Liver (tissue), 7 donors: ENCODE measurements at regions not wholly inside any gene's neighbourhood (a gene's known extent, or its start where the extent isn't known, plus 50 kb on each side); places are given as distances from the start of the nearest gene placed in this dataset.

ENCODE experiments used
- DNase-seq: peaks from one replicate; pipeline ENCODE4 v3.0.0-alpha.2; 2017; ENCODE audit warnings: low spot score
- H3K27ac ChIP-seq, 2 donors: one replicate each; pipeline ENCODE4 v1.7.0; 2013; ENCODE audit warnings: inconsistent platforms in 2 of 2, low read length in 2 of 2, control low read depth in 1 of 2, low read depth in 1 of 2, mild to moderate bottlenecking in 1 of 2
- H3K27me3 ChIP-seq, 4 donors: one replicate each; pipeline versions ENCODE4 v1.6.1 to v1.7.0; 2013; ENCODE audit warnings: low read length in 3 of 4, inconsistent platforms in 1 of 4, mild to moderate bottlenecking in 1 of 4, moderate library complexity in 1 of 4; ENCODE audit not compliant: control insufficient read depth in 4 of 4, insufficient read depth in 4 of 4
- H3K36me3 ChIP-seq, 4 donors: one replicate each; pipeline versions ENCODE4 v1.6.1 to v1.7.0; 2013; ENCODE audit warnings: low read length in 3 of 4, mild to moderate bottlenecking in 3 of 4, low read depth in 1 of 4, moderate library complexity in 1 of 4; ENCODE audit not compliant: control insufficient read depth in 4 of 4, insufficient read depth in 3 of 4
- H3K4me1 ChIP-seq, 4 donors: one replicate each; pipeline versions ENCODE4 v1.6.1 to v1.7.0; 2013; ENCODE audit warnings: low read length in 3 of 4, mild to moderate bottlenecking in 3 of 4, moderate library complexity in 1 of 4; ENCODE audit not compliant: control insufficient read depth in 4 of 4, insufficient read depth in 4 of 4
- H3K4me3 ChIP-seq, 3 donors: one replicate each; pipeline versions ENCODE4 v1.6.1 to v1.7.0; 2013; ENCODE audit warnings: low read length in 3 of 3, control low read depth in 1 of 3, low read depth in 1 of 3, mild to moderate bottlenecking in 1 of 3
- H3K9ac ChIP-seq, 2 donors: one replicate each; pipeline ENCODE4 v1.7.0; 2013; ENCODE audit warnings: low read length in 2 of 2, mild to moderate bottlenecking in 2 of 2, moderate library complexity in 2 of 2, control low read depth in 1 of 2, low read depth in 1 of 2
- H3K9me3 ChIP-seq, 4 donors: one replicate each; pipeline versions ENCODE4 v1.6.1 to v1.7.0; 2013; ENCODE audit warnings: low read length in 3 of 4; ENCODE audit not compliant: control insufficient read depth in 4 of 4
- EGR1 ChIP-seq, 2 donors: IDR thresholded peaks; 2 replicates each; pipeline ENCODE4 v1.6.1; 2016 to 2018; ENCODE audit warnings: antibody characterized with exemption in 2 of 2, low read depth in 2 of 2
- FOXA1 ChIP-seq: IDR thresholded peaks from 2 replicates; pipeline ENCODE4 v1.6.1; 2016; ENCODE audit warnings: antibody characterized with exemption
- FOXA2 ChIP-seq: IDR thresholded peaks from 2 replicates; pipeline ENCODE4 v1.6.1; 2016; ENCODE audit warnings: antibody characterized with exemption
- HNF4A ChIP-seq, 2 donors: conservative IDR thresholded peaks; 2 replicates each; pipeline ENCODE4 v1.6.1; 2016; ENCODE audit warnings: antibody characterized with exemption in 2 of 2, mild to moderate bottlenecking in 2 of 2
- JUND ChIP-seq, 2 donors: IDR thresholded peaks; 2 replicates each; pipeline ENCODE4 v1.6.1; 2016; ENCODE audit warnings: antibody characterized with exemption in 2 of 2
- MAX ChIP-seq: IDR thresholded peaks from 2 replicates; pipeline ENCODE4 v1.6.1; 2016; ENCODE audit warnings: antibody characterized with exemption
- NR2F2 ChIP-seq: IDR thresholded peaks from 2 replicates; pipeline ENCODE4 v1.6.1; 2016; ENCODE audit warnings: antibody characterized with exemption
- RAD21 ChIP-seq, 2 donors: IDR thresholded peaks; 2 replicates each; pipeline ENCODE4 v1.6.1; 2016; ENCODE audit warnings: antibody characterized with exemption in 2 of 2, mild to moderate bottlenecking in 2 of 2
- SP1 ChIP-seq: IDR thresholded peaks from 2 replicates; pipeline ENCODE4 v1.6.1; 2018; ENCODE audit warnings: antibody characterized with exemption, mild to moderate bottlenecking
- TAF1 ChIP-seq: conservative IDR thresholded peaks from 2 replicates; pipeline ENCODE4 v1.6.1; 2016; ENCODE audit warnings: antibody characterized with exemption, mild to moderate bottlenecking
- YY1 ChIP-seq: IDR thresholded peaks from 2 replicates; pipeline ENCODE4 v1.6.1; 2016; ENCODE audit warnings: antibody characterized with exemption, mild to moderate bottlenecking
- ZBTB33 ChIP-seq: IDR thresholded peaks from 2 replicates; pipeline ENCODE4 v1.6.1; 2016; ENCODE audit warnings: antibody characterized with exemption
- WGBS: extraction: QIAGEN DNeasy Blood & Tissue Kit; methylation state at CpG from one replicate; pipeline ENCODE4 v1.1.7; 2013; 5-methylcytosine and 5-hydroxymethylcytosine counted together
- TF ChIP-seq, protein P1 (sequence below): IDR thresholded peaks from 2 replicates; pipeline ENCODE4 v1.6.1; 2016; ENCODE audit warnings: antibody characterized with exemption
- TF ChIP-seq, protein P2 (sequence below): IDR thresholded peaks from 2 replicates; pipeline ENCODE4 v1.6.1; 2016; ENCODE audit warnings: antibody characterized with exemption, mild to moderate bottlenecking
- donor health status: healthy.
- donor health status: healthy.
- donor health status: healthy.
- donor health status: healthy.

DNA sequence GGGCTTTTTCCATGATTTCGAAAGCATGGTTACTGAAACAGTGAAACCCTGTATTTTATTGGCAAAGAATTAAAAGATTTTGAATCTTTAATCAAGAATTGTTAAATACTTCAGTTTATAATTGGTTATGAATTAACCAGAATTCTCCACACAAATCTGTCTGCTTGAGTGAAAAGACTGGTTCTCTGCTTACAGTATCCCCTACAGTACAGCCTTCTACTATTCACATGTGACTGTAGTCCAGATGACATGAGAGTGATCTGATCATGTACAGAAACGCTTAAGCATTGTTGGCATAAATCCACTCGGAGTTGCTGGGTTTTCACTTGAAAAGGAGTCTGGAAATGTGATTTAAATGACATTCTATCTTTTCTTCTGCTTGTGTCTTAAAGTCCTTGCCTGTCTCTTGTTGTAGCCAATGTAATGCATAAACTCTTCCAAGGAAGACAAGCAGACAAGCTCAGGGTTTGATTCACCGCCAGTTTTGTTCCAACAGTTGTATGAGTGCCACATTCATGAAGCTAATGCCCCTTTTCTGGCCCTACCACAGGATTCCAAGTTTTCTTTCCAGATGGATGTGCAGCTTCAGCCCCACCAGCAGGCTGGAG, 222.0 kb upstream of the LRIG3 start:
- DNase-seq = no peak
- Histone ChIP-seq H3K36me3 (no peaks in the 10 kb centered on the region), H3K27ac (no peak overlapping the region), H3K4me1 (no peaks in the 10 kb centered on the region), H3K9me3 (no peaks in the 10 kb centered on the region), H3K27me3 (no peaks in the 10 kb centered on the region), H3K4me3 (no peak overlapping the region), H3K9ac (no peak overlapping the region)
- no peak for TF ChIP-seq EGR1 (IDR thresholded peaks at IDR 0.05; ENCODE audit: low read depth in 2 of 2)
- TF ChIP-seq FOXA2 = no peak
- TF ChIP-seq, protein P1, sequence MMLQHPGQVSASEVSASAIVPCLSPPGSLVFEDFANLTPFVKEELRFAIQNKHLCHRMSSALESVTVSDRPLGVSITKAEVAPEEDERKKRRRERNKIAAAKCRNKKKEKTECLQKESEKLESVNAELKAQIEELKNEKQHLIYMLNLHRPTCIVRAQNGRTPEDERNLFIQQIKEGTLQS = no peak
- 78% methylated on average over 4 of the region's 4 CpGs for WGBS

DNA sequence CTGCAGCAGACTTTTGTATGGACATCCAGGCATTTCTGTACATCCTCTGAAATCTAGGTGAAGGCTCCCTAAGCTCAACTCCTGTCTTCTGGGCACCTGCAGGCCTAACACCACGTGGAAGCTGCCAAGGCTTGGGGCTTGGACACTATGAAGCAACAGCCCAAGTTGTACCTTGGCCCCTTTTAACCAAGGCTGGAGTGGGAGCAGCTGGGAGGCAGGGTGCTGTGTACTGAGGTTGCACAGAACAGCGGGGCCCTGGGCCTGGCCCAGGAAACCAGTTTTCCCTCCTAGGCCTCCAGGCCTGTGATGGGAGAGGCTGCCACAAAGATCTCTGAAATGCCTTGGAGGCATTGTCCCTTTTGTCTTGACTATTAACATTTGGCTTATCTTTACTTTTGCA, 214.4 kb upstream of the LRIG3 start:
- no peak overlapping the region for H3K9ac ChIP-seq
- no peak overlapping the region for H3K4me3 ChIP-seq
- TF ChIP-seq RAD21 (IDR thresholded peaks at IDR 0.05) (no peak), MAX (no peak), HNF4A (conservative IDR thresholded peaks at IDR 0.05) (peak in 1 of 2 donors; percentile 36), YY1 (no peak)
- DNase-seq = no peak
- H3K27me3 ChIP-seq = no peaks in the 10 kb centered on the region
- no peaks in the 10 kb centered on the region for H3K9me3 ChIP-seq
- no peaks in the 10 kb centered on the region for H3K36me3 ChIP-seq
- no peak overlapping the region for H3K27ac ChIP-seq
- H3K4me1 ChIP-seq = no peaks in the 10 kb centered on the region
- 11% methylated on average over 2 of the region's 2 CpGs for WGBS

GRCh38 chr12:59131462-59131861, 211.2 kb upstream of the LRIG3 start:
- DNase-seq = no peak
- H3K4me3 ChIP-seq = no peak overlapping the region
- H3K27ac ChIP-seq = no peak overlapping the region
- no peaks in the 10 kb centered on the region for H3K4me1 ChIP-seq
- no peaks in the 10 kb centered on the region for H3K27me3 ChIP-seq
- 84% methylated on average over 3 of the region's 3 CpGs for WGBS
- no peak overlapping the region for H3K9ac ChIP-seq
- H3K36me3 ChIP-seq = no peaks in the 10 kb centered on the region
- no peaks in the 10 kb centered on the region for H3K9me3 ChIP-seq
- TF ChIP-seq NR2F2 (no peak), SP1 (no peak), FOXA2 (no peak), YY1 (no peak), EGR1 (IDR thresholded peaks at IDR 0.05; ENCODE audit: low read depth in 2 of 2) (no peak), TAF1 (no peak), ZBTB33 (no peak), FOXA1 (no peak), JUND (IDR thresholded peaks at IDR 0.05) (no peak)
- TF ChIP-seq, protein P2, sequence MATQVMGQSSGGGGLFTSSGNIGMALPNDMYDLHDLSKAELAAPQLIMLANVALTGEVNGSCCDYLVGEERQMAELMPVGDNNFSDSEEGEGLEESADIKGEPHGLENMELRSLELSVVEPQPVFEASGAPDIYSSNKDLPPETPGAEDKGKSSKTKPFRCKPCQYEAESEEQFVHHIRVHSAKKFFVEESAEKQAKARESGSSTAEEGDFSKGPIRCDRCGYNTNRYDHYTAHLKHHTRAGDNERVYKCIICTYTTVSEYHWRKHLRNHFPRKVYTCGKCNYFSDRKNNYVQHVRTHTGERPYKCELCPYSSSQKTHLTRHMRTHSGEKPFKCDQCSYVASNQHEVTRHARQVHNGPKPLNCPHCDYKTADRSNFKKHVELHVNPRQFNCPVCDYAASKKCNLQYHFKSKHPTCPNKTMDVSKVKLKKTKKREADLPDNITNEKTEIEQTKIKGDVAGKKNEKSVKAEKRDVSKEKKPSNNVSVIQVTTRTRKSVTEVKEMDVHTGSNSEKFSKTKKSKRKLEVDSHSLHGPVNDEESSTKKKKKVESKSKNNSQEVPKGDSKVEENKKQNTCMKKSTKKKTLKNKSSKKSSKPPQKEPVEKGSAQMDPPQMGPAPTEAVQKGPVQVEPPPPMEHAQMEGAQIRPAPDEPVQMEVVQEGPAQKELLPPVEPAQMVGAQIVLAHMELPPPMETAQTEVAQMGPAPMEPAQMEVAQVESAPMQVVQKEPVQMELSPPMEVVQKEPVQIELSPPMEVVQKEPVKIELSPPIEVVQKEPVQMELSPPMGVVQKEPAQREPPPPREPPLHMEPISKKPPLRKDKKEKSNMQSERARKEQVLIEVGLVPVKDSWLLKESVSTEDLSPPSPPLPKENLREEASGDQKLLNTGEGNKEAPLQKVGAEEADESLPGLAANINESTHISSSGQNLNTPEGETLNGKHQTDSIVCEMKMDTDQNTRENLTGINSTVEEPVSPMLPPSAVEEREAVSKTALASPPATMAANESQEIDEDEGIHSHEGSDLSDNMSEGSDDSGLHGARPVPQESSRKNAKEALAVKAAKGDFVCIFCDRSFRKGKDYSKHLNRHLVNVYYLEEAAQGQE = no peak
